ENCODE measurements at regions not wholly inside any gene's neighbourhood (a gene's known extent, or its start where the extent isn't known, plus 50 kb on each side); places are given as distances from the start of the nearest gene placed in this dataset.
"Not testable (repeated sequence)": the region's sequence is repeated elsewhere in the genome, so short reads cannot be mapped to it uniquely, and the experiment has no call there.

- Mint-ChIP-seq H3K4me1 (ENCODE audit: low read depth, unreplicated experiment) (no peaks in the 10 kb centered on the region), H3K27me3 (ENCODE audit: low read depth, unreplicated experiment) (no peaks in the 10 kb centered on the region), H3K4me3 (ENCODE audit: unreplicated experiment) (no peak overlapping the region), H3K36me3 (ENCODE audit: low read depth, unreplicated experiment) (no peaks in the 10 kb centered on the region), H3K9me3 (ENCODE audit: unreplicated experiment) (no peaks in the 10 kb centered on the region), H3K27ac (ENCODE audit: unreplicated experiment) (no peak overlapping the region)
- no peak overlapping the region for H3K4me2 ChIP-seq (ENCODE audit: low read length)
- H3K79me2 ChIP-seq (ENCODE audit: insufficient read depth, low read length) = no peaks in the 10 kb centered on the region
- H4K20me1 ChIP-seq (ENCODE audit: insufficient read depth, low read length) = no peaks in the 10 kb centered on the region
- H2AFZ ChIP-seq (ENCODE audit: low read depth, low read length) = no peak overlapping the region
- DNase-seq (ENCODE audit: low read depth) (no peak), FAIRE-seq (no peak)
- no peaks in the 10 kb centered on the region for H3K36me3 ChIP-seq (ENCODE audit: insufficient read depth, low read length)
- no peak overlapping the region for H3K27ac ChIP-seq (ENCODE audit: low read depth, low read length)
- no peaks in the 10 kb centered on the region for H3K4me1 ChIP-seq (ENCODE audit: insufficient read depth, low read length)
- H3K27me3 ChIP-seq (ENCODE audit: insufficient read depth, low read length) = no peaks in the 10 kb centered on the region
- TF ChIP-seq EZH2 (IDR thresholded peaks at IDR 0.05; ENCODE audit: insufficient read depth, low read length) (no peak), CTCF (IDR thresholded peaks at IDR 0.05; ENCODE audit: insufficient read depth, low read depth, low read length) (no peak)
- H3K4me3 ChIP-seq (ENCODE audit: insufficient read depth, low read depth, low read length) = no peak overlapping the region
- peaks cover 2% of the 10 kb centered on the region for H3K9me3 ChIP-seq (ENCODE audit: insufficient read depth, low read depth, low read length)
- no peak overlapping the region for H3K9ac ChIP-seq (ENCODE audit: low read length)
These were observed 290.0 kb upstream of the PRR16 start for GRCh38 chr5:120174089-120174488.

- not testable (repeated sequence) for H3K27ac Mint-ChIP-seq (ENCODE audit: unreplicated experiment); H3K4me1 Mint-ChIP-seq (ENCODE audit: low read depth, unreplicated experiment); H3K9me3 ChIP-seq (ENCODE audit: insufficient read depth, low read depth, low read length); H3K4me2 ChIP-seq (ENCODE audit: low read length); H3K36me3 ChIP-seq (ENCODE audit: insufficient read depth, low read length); H3K27ac ChIP-seq (ENCODE audit: low read depth, low read length); H2AFZ ChIP-seq (ENCODE audit: low read depth, low read length); DNase-seq (ENCODE audit: low read depth); FAIRE-seq; H3K4me3 ChIP-seq (ENCODE audit: insufficient read depth, low read depth, low read length); H3K9ac ChIP-seq (ENCODE audit: low read length); H3K9me3 Mint-ChIP-seq (ENCODE audit: unreplicated experiment); H3K79me2 ChIP-seq (ENCODE audit: insufficient read depth, low read length); H3K36me3 Mint-ChIP-seq (ENCODE audit: low read depth, unreplicated experiment); H4K20me1 ChIP-seq (ENCODE audit: insufficient read depth, low read length); H3K27me3 Mint-ChIP-seq (ENCODE audit: low read depth, unreplicated experiment); H3K4me1 ChIP-seq (ENCODE audit: insufficient read depth, low read length); H3K27me3 ChIP-seq (ENCODE audit: insufficient read depth, low read length); H3K4me3 Mint-ChIP-seq (ENCODE audit: unreplicated experiment)
These were observed 282.9 kb upstream of the PRR16 start for GRCh38 chr5:120181238-120181637.

DNA sequence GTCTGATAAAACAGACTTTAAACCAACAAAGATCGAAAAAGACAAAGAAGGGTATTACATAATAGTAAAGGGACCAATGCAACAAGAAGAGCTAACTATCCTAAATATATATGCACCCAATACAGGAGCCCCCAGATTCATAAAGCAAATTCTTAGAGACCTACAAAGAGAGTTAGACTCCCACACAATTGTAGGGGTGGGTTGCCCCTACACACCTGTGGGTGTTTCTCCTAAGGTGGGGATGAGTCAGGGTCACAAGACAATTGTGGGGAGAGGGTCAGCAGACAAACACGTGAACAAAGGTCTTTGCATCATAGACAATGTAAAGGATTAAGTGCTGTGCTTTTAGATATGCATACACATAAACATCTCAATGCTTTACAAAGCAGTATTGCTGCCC, 269.4 kb upstream of the PRR16 start:
- DNase-seq (ENCODE audit: low read depth); H3K27me3 Mint-ChIP-seq (ENCODE audit: low read depth, unreplicated experiment); H3K9me3 Mint-ChIP-seq (ENCODE audit: unreplicated experiment); H3K4me1 Mint-ChIP-seq (ENCODE audit: low read depth, unreplicated experiment); H4K20me1 ChIP-seq (ENCODE audit: insufficient read depth, low read length); H3K27me3 ChIP-seq (ENCODE audit: insufficient read depth, low read length); H3K36me3 Mint-ChIP-seq (ENCODE audit: low read depth, unreplicated experiment); H3K27ac ChIP-seq (ENCODE audit: low read depth, low read length); H3K9ac ChIP-seq (ENCODE audit: low read length); H3K4me1 ChIP-seq (ENCODE audit: insufficient read depth, low read length); H3K79me2 ChIP-seq (ENCODE audit: insufficient read depth, low read length); H2AFZ ChIP-seq (ENCODE audit: low read depth, low read length); FAIRE-seq; H3K36me3 ChIP-seq (ENCODE audit: insufficient read depth, low read length); H3K27ac Mint-ChIP-seq (ENCODE audit: unreplicated experiment); H3K4me3 Mint-ChIP-seq (ENCODE audit: unreplicated experiment); H3K4me2 ChIP-seq (ENCODE audit: low read length); H3K9me3 ChIP-seq (ENCODE audit: insufficient read depth, low read depth, low read length); H3K4me3 ChIP-seq (ENCODE audit: insufficient read depth, low read depth, low read length): not testable (repeated sequence)

DNA sequence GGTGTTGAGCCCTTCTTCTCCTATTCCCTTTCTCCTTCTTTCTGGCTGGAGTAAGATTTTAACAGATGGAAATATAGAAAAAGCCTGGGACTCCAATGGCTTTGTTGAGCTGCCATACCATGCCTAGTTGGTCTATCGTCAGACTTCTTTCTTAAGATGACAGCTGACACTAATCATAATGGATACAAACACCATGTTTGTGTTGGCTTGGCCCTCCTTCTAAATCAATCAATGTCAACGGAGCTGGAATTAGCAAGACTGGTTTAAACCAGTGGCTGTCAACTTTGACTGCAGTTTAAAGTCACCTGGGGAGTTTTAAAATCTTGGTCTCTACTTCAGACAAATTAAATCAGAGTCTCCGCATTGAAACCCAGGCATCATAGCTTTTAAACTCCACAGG, 264.5 kb upstream of the PRR16 start:
- no peak overlapping the region for H3K9ac ChIP-seq (ENCODE audit: low read length)
- no peak for FAIRE-seq
- H4K20me1 ChIP-seq (ENCODE audit: insufficient read depth, low read length) = no peaks in the 10 kb centered on the region
- no peaks in the 10 kb centered on the region for H3K79me2 ChIP-seq (ENCODE audit: insufficient read depth, low read length)
- no peaks in the 10 kb centered on the region for H3K4me1 ChIP-seq (ENCODE audit: insufficient read depth, low read length)
- Mint-ChIP-seq H3K27ac (ENCODE audit: unreplicated experiment) (no peak overlapping the region), H3K27me3 (ENCODE audit: low read depth, unreplicated experiment) (no peaks in the 10 kb centered on the region), H3K36me3 (ENCODE audit: low read depth, unreplicated experiment) (no peaks in the 10 kb centered on the region), H3K4me1 (ENCODE audit: low read depth, unreplicated experiment) (no peaks in the 10 kb centered on the region), H3K4me3 (ENCODE audit: unreplicated experiment) (no peak overlapping the region), H3K9me3 (ENCODE audit: unreplicated experiment) (peaks cover under 1% of the 10 kb centered on the region)
- DNase-seq (ENCODE audit: low read depth) = no peak
- no peak overlapping the region for H2AFZ ChIP-seq (ENCODE audit: low read depth, low read length)
- H3K4me2 ChIP-seq (ENCODE audit: low read length) = no peak overlapping the region
- no peak overlapping the region for H3K4me3 ChIP-seq (ENCODE audit: insufficient read depth, low read depth, low read length)
- no peaks in the 10 kb centered on the region for H3K9me3 ChIP-seq (ENCODE audit: insufficient read depth, low read depth, low read length)
- H3K36me3 ChIP-seq (ENCODE audit: insufficient read depth, low read length) = no peaks in the 10 kb centered on the region
- no peak for TF ChIP-seq CTCF (IDR thresholded peaks at IDR 0.05; ENCODE audit: insufficient read depth, low read depth, low read length)
- no peak for TF ChIP-seq EZH2 (IDR thresholded peaks at IDR 0.05; ENCODE audit: insufficient read depth, low read length)
- H3K27ac ChIP-seq (ENCODE audit: low read depth, low read length) = no peak overlapping the region
- H3K27me3 ChIP-seq (ENCODE audit: insufficient read depth, low read length) = no peaks in the 10 kb centered on the region
